ENCODE measurements at regions not wholly inside any gene's neighbourhood (a gene's known extent, or its start where the extent isn't known, plus 50 kb on each side); places are given as distances from the start of the nearest gene placed in this dataset.

- Histone ChIP-seq H3K4me1 (ENCODE audit: control insufficient read depth, extremely low read depth, insufficient read depth, low read length) (no peaks in the 10 kb centered on the region), H3K79me2 (ENCODE audit: control insufficient read depth, insufficient read depth, low read length) (no peaks in the 10 kb centered on the region), H3K4me3 (ENCODE audit: control insufficient read depth in 2 of 3, extremely low read depth in 1 of 3, insufficient read depth in 2 of 3, low read depth in 1 of 3, low read length in 3 of 3) (no peak overlapping the region), H3K27ac (ENCODE audit: control insufficient read depth, insufficient read depth, low read length) (no peak overlapping the region), H3K9ac (ENCODE audit: control insufficient read depth, extremely low read depth, insufficient read depth, low read length) (no peak overlapping the region), H3K36me3 (ENCODE audit: control insufficient read depth in 2 of 2, extremely low read depth in 1 of 2, insufficient read depth in 2 of 2, low read length in 2 of 2) (no peaks in the 10 kb centered on the region), H2AFZ (ENCODE audit: control insufficient read depth, low read length) (no peak overlapping the region), H4K20me1 (ENCODE audit: control insufficient read depth, extremely low read depth, insufficient read depth, low read length) (no peaks in the 10 kb centered on the region), H3K9me1 (ENCODE audit: control insufficient read depth, extremely low read depth, insufficient read depth, low read length) (no peaks in the 10 kb centered on the region), H3K4me2 (ENCODE audit: control insufficient read depth, extremely low read depth, insufficient read depth, low read depth, low read length) (no peak overlapping the region), H3K27me3 (ENCODE audit: control insufficient read depth, extremely low read depth, insufficient read depth, low read length) (no peaks in the 10 kb centered on the region), H3K9me3 (ENCODE audit: control insufficient read depth, low read depth, low read length) (no peaks in the 10 kb centered on the region)
- TF ChIP-seq CTCF (optimal IDR thresholded peaks at IDR 0.05 in 1 of 3, IDR thresholded peaks at IDR 0.05 in 1 of 3, conservative IDR thresholded peaks at IDR 0.05 in 1 of 3; ENCODE audit: extremely low read depth in 1 of 3, insufficient read depth in 2 of 3, low read length in 3 of 3) (no peak), EZH2 (IDR thresholded peaks at IDR 0.05; ENCODE audit: low read length) (no peak)
- FAIRE-seq (no peak), DNase-seq (ENCODE audit: low read depth, low spot score) (no peak)
- dilution Hi-C loops (cut with MboI; ENCODE audit: extremely low pct_ligation_motif_present, low sequenced_read_pairs): no loop called here
Observed at GRCh38 chr12:18151036-18151435, 61.0 kb upstream of the RERGL start.

GRCh38 chr12:18148961-18149360, 59.0 kb upstream of the RERGL start:
- no peak overlapping the region for H3K9ac ChIP-seq (ENCODE audit: control insufficient read depth, extremely low read depth, insufficient read depth, low read length)
- no peaks in the 10 kb centered on the region for H4K20me1 ChIP-seq (ENCODE audit: control insufficient read depth, extremely low read depth, insufficient read depth, low read length)
- no peaks in the 10 kb centered on the region for H3K4me1 ChIP-seq (ENCODE audit: control insufficient read depth, extremely low read depth, insufficient read depth, low read length)
- dilution Hi-C loops (cut with MboI; ENCODE audit: extremely low pct_ligation_motif_present, low sequenced_read_pairs): no loop called here
- H3K4me2 ChIP-seq (ENCODE audit: control insufficient read depth, extremely low read depth, insufficient read depth, low read depth, low read length): no peak overlapping the region
- no peak for TF ChIP-seq CTCF (optimal IDR thresholded peaks at IDR 0.05 in 1 of 3, IDR thresholded peaks at IDR 0.05 in 1 of 3, conservative IDR thresholded peaks at IDR 0.05 in 1 of 3; ENCODE audit: extremely low read depth in 1 of 3, insufficient read depth in 2 of 3, low read length in 3 of 3)
- H3K79me2 ChIP-seq (ENCODE audit: control insufficient read depth, insufficient read depth, low read length): no peaks in the 10 kb centered on the region
- no peak for FAIRE-seq
- H3K4me3 ChIP-seq (ENCODE audit: control insufficient read depth in 2 of 3, extremely low read depth in 1 of 3, insufficient read depth in 2 of 3, low read depth in 1 of 3, low read length in 3 of 3): no peak overlapping the region
- H3K27ac ChIP-seq (ENCODE audit: control insufficient read depth, insufficient read depth, low read length): no peak overlapping the region
- no peaks in the 10 kb centered on the region for H3K9me3 ChIP-seq (ENCODE audit: control insufficient read depth, low read depth, low read length)
- DNase-seq (ENCODE audit: low read depth, low spot score): no peak
- no peaks in the 10 kb centered on the region for H3K27me3 ChIP-seq (ENCODE audit: control insufficient read depth, extremely low read depth, insufficient read depth, low read length)
- no peaks in the 10 kb centered on the region for H3K36me3 ChIP-seq (ENCODE audit: control insufficient read depth in 2 of 2, extremely low read depth in 1 of 2, insufficient read depth in 2 of 2, low read length in 2 of 2)
- H2AFZ ChIP-seq (ENCODE audit: control insufficient read depth, low read length): no peak overlapping the region
- no peaks in the 10 kb centered on the region for H3K9me1 ChIP-seq (ENCODE audit: control insufficient read depth, extremely low read depth, insufficient read depth, low read length)

Data from keratinocyte (primary cell).